ENCODE measurements at regions not wholly inside any gene's neighbourhood (a gene's known extent, or its start where the extent isn't known, plus 50 kb on each side); places are given as distances from the start of the nearest gene placed in this dataset.

GRCh38 chr4:170697045-170697444, 607.3 kb upstream of the AADAT start:
- Histone ChIP-seq H3K9me3 (ENCODE audit: control insufficient read depth in 1 of 2, insufficient read depth in 1 of 2, low read depth in 1 of 2, low read length in 2 of 2) (no peaks in the 10 kb centered on the region), H4K20me1 (ENCODE audit: insufficient read depth) (no peaks in the 10 kb centered on the region), H3K27ac (ENCODE audit: low read depth, low read length) (no peak overlapping the region), H3K4me2 (ENCODE audit: low read length) (no peak overlapping the region), H2AFZ (ENCODE audit: low read depth, low read length, poor library complexity, severe bottlenecking) (no peak overlapping the region), H3K4me1 (ENCODE audit: control insufficient read depth in 1 of 2, insufficient read depth in 2 of 2, low read length in 2 of 2) (no peaks in the 10 kb centered on the region), H3K9ac (ENCODE audit: low read length) (no peak overlapping the region), H3K27me3 (ENCODE audit: insufficient read depth, low read length) (no peaks in the 10 kb centered on the region), H3K9me2 (ENCODE audit: insufficient read depth) (no peaks in the 10 kb centered on the region), H3K79me2 (ENCODE audit: insufficient read depth, low read length) (no peaks in the 10 kb centered on the region), H3K4me3 (replicated peaks in 1 of 2; ENCODE audit: low read depth in 1 of 2, low read length in 2 of 2) (no peak overlapping the region), H3K36me3 (ENCODE audit: control insufficient read depth in 1 of 2, insufficient read depth in 2 of 2, low read length in 2 of 2) (no peaks in the 10 kb centered on the region)
- intact Hi-C loops (cut with micrococcal nuclease): no loop called here
- POLR2A ChIA-PET: no interaction called here
- CTCF ChIA-PET: no interaction called here
- RAD21 ChIA-PET (ENCODE audit: low non-redundant PET in 1 of 2, low total read pairs in 2 of 2, uncharacterized antibody in 2 of 2, unreplicated experiment in 2 of 2): no interaction called here
- no TSS peak for BruUV-seq (replicated peaks)
- no peak for TF ChIP-seq EZH2phosphoT487 (IDR thresholded peaks at IDR 0.05; ENCODE audit: borderline replicate concordance)
- no peak for TF ChIP-seq SP1 (IDR thresholded peaks at IDR 0.05; ENCODE audit: low read depth)
- no peak for TF ChIP-seq POLR2AphosphoS5 (IDR thresholded peaks at IDR 0.05; ENCODE audit: low read depth, low read length)
- TF ChIP-seq SIN3A (IDR thresholded peaks at IDR 0.05; ENCODE audit: low read depth): no peak
- TF ChIP-seq ATF3 (IDR thresholded peaks at IDR 0.05): no peak
- no peak for TF ChIP-seq ZBTB33 (IDR thresholded peaks at IDR 0.05; ENCODE audit: extremely low read depth, insufficient replicate concordance, low read length)
- TF ChIP-seq TCF7L2 (IDR thresholded peaks at IDR 0.05; ENCODE audit: borderline replicate concordance, extremely low read depth, insufficient read depth, insufficient read length): no peak
- TF ChIP-seq CBX3 (IDR thresholded peaks at IDR 0.05; ENCODE audit: low read depth): no peak
- DNase-seq (ENCODE audit: low read depth, low spot score): no peak
- ATAC-seq: no peak

GRCh38 chr4:170691168-170691567, 601.4 kb upstream of the AADAT start:
- ATAC-seq (no peak), DNase-seq (ENCODE audit: low read depth, low spot score) (no peak)
- Histone ChIP-seq H3K9me2 (ENCODE audit: insufficient read depth) (no peaks in the 10 kb centered on the region; the same call in 1 of the 2 replicates), H3K4me2 (ENCODE audit: low read length) (no peak overlapping the region), H4K20me1 (ENCODE audit: insufficient read depth) (no peaks in the 10 kb centered on the region), H3K27me3 (ENCODE audit: insufficient read depth, low read length) (no peaks in the 10 kb centered on the region), H3K4me1 (ENCODE audit: control insufficient read depth in 1 of 2, insufficient read depth in 2 of 2, low read length in 2 of 2) (no peaks in the 10 kb centered on the region), H3K36me3 (ENCODE audit: control insufficient read depth in 1 of 2, insufficient read depth in 2 of 2, low read length in 2 of 2) (no peaks in the 10 kb centered on the region), H2AFZ (ENCODE audit: low read depth, low read length, poor library complexity, severe bottlenecking) (no peak overlapping the region), H3K9ac (ENCODE audit: low read length) (no peak overlapping the region), H3K79me2 (ENCODE audit: insufficient read depth, low read length) (no peaks in the 10 kb centered on the region), H3K9me3 (ENCODE audit: control insufficient read depth in 1 of 2, insufficient read depth in 1 of 2, low read depth in 1 of 2, low read length in 2 of 2) (no peaks in the 10 kb centered on the region), H3K27ac (ENCODE audit: low read depth, low read length) (no peak overlapping the region), H3K4me3 (replicated peaks in 1 of 2; ENCODE audit: low read depth in 1 of 2, low read length in 2 of 2) (no peak overlapping the region)
- POLR2A ChIA-PET: no interaction called here
- intact Hi-C loops (cut with micrococcal nuclease): no loop called here
- RAD21 ChIA-PET (ENCODE audit: low non-redundant PET in 1 of 2, low total read pairs in 2 of 2, uncharacterized antibody in 2 of 2, unreplicated experiment in 2 of 2): no interaction called here
- CTCF ChIA-PET: no interaction called here
- BruUV-seq (replicated peaks): no TSS peak
- no peak for TF ChIP-seq POLR2AphosphoS5 (IDR thresholded peaks at IDR 0.05; ENCODE audit: low read depth, low read length)
- TF ChIP-seq ZNF274 (IDR thresholded peaks at IDR 0.05; ENCODE audit: low read depth, low read length): no peak
- TF ChIP-seq ATF3 (IDR thresholded peaks at IDR 0.05): no peak
- TF ChIP-seq EZH2 (IDR thresholded peaks at IDR 0.05): no peak
- TF ChIP-seq EZH2phosphoT487 (IDR thresholded peaks at IDR 0.05; ENCODE audit: borderline replicate concordance): no peak
- no peak for TF ChIP-seq FOSL1 (IDR thresholded peaks at IDR 0.05; ENCODE audit: low read depth)
- no peak for TF ChIP-seq CTCF (IDR thresholded peaks at IDR 0.05 in 2 of 3, conservative IDR thresholded peaks at IDR 0.05 in 1 of 3; ENCODE audit: borderline replicate concordance in 1 of 3, insufficient read depth in 1 of 3, low read depth in 2 of 3, low read length in 2 of 3)
- TF ChIP-seq YY1 (IDR thresholded peaks at IDR 0.05; ENCODE audit: extremely low read depth, insufficient replicate concordance, low read depth, low read length): no peak
- no peak for TF ChIP-seq ELF1 (IDR thresholded peaks at IDR 0.05; ENCODE audit: borderline replicate concordance, low read depth)
- no peak for TF ChIP-seq SP1 (IDR thresholded peaks at IDR 0.05; ENCODE audit: low read depth)
